B cell (primary cell): ENCODE measurements at regions not wholly inside any gene's neighbourhood (a gene's known extent, or its start where the extent isn't known, plus 50 kb on each side); places are given as distances from the start of the nearest gene placed in this dataset.
"Not testable (repeated sequence)": the region's sequence is repeated elsewhere in the genome, so short reads cannot be mapped to it uniquely, and the experiment has no call there.

Experiments
- ATAC-seq: fragments of 200-7000 bp; cut with Tn5 transposase; one replicate; pipeline ENCODE4 v1.10.0; 2021; ENCODE audit warnings: low read depth, mild to moderate bottlenecking, moderate number of reproducible peaks, moderate library complexity
- CTCF ChIA-PET: fragments of 350-600 bp; sonication (Branson Sonifier 250); formaldehyde crosslinking; loops from one replicate; lab custom pipeline; 2021; ENCODE audit warnings: antibody characterized with exemption, inconsistent platforms; lab: Charles Lee
- POLR2A ChIA-PET: fragments of 350-600 bp; sonication (Branson Sonifier 250); formaldehyde crosslinking; loops from one replicate; lab custom pipeline; 2021; ENCODE audit warnings: antibody characterized with exemption; lab: Charles Lee
- DNase-seq: peaks from one replicate; pipeline ENCODE4 v3.0.0; 2013
- H2AFZ ChIP-seq: 2 replicates; pipeline ENCODE4 v1.6.1; 2012; ENCODE audit warnings: mild to moderate bottlenecking, low read depth, low read length; ENCODE audit not compliant: insufficient read depth, poor library complexity, severe bottlenecking
- H3K27ac ChIP-seq, 2 donors: 1 replicate in 1 of 2; 2 replicates in 1 of 2; pipeline ENCODE4 v1.5.1; 2012 to 2013; ENCODE audit warnings: low read length in 2 of 2, mild to moderate bottlenecking in 2 of 2, moderate library complexity in 1 of 2
- H3K27me3 ChIP-seq, 4 experiments: fragments of 200-600 bp in 1 of 4; sonication (generic) in 1 of 4; replicated peaks in 1 of 4; 1 replicate in 2 of 4; 2 replicates in 2 of 4; pipeline versions ENCODE4 v1.6.1 to v1.7.0; 2013 to 2016; ENCODE audit warnings: low read length in 3 of 4, mild to moderate bottlenecking in 2 of 4, mixed read lengths in 1 of 4, moderate library complexity in 1 of 4; ENCODE audit not compliant: insufficient read depth in 4 of 4, control insufficient read depth in 3 of 4; ENCODE audit errors: control extremely low read depth in 1 of 4
- H3K36me3 ChIP-seq, 2 experiments: replicated peaks in 1 of 2; 1 replicate in 1 of 2; 2 replicates in 1 of 2; pipeline versions ENCODE4 v1.6.1 to v1.7.1; 2013; ENCODE audit warnings: low read length in 1 of 2; ENCODE audit not compliant: insufficient read depth in 2 of 2, control insufficient read depth in 1 of 2; ENCODE audit errors: control extremely low read depth in 1 of 2, extremely low read depth in 1 of 2
- H3K4me1 ChIP-seq, 2 donors: fragments of 200-600 bp in 1 of 2; sonication (generic) in 1 of 2; 1 replicate in 1 of 2; 2 replicates in 1 of 2; pipeline versions ENCODE4 v1.5.1 to v1.6.1; 2013 to 2017; ENCODE audit warnings: low read length in 2 of 2; ENCODE audit not compliant: control insufficient read depth in 2 of 2, insufficient read depth in 2 of 2
- H3K4me2 ChIP-seq: replicated peaks from 2 replicates; pipeline ENCODE3; 2012; ENCODE audit warnings: mild to moderate bottlenecking, low read depth, low read length; ENCODE audit not compliant: poor library complexity, severe bottlenecking
- H3K4me3 ChIP-seq, 5 experiments: fragments of 200-600 bp in 1 of 5; sonication (generic) in 1 of 5; 1 replicate in 3 of 5; 2 replicates in 2 of 5; pipeline versions ENCODE4 v1.5.1 to v1.7.0; 2011 to 2016; ENCODE audit warnings: low read length in 4 of 5, mild to moderate bottlenecking in 4 of 5, low read depth in 2 of 5, control low read depth in 1 of 5, moderate library complexity in 1 of 5; ENCODE audit not compliant: insufficient read depth in 1 of 5; ENCODE audit errors: control extremely low read depth in 1 of 5, extremely low read depth in 1 of 5
- H3K79me2 ChIP-seq: fragments of 200-600 bp; sonication (generic); one replicate; pipeline ENCODE4 v1.6.0; 2016; ENCODE audit warnings: low read length; ENCODE audit not compliant: control insufficient read depth, insufficient read depth
- H3K9ac ChIP-seq: fragments of 200-600 bp; sonication (generic); 2 replicates; pipeline ENCODE4 v1.6.1; 2017; ENCODE audit warnings: mild to moderate bottlenecking, low read length, moderate library complexity
- H3K9me3 ChIP-seq, 3 donors: one replicate each; pipeline versions ENCODE4 v1.6.1 to v1.7.1; 2013; ENCODE audit warnings: low read length in 2 of 3; ENCODE audit not compliant: control insufficient read depth in 2 of 3, insufficient read depth in 1 of 3; ENCODE audit errors: control extremely low read depth in 1 of 3
- H4K20me1 ChIP-seq: 2 replicates; pipeline ENCODE4 v1.6.0; 2012; ENCODE audit warnings: mild to moderate bottlenecking, low read length; ENCODE audit not compliant: insufficient read depth, control insufficient read depth, poor library complexity, severe bottlenecking
- H3K27ac Mint-ChIP-seq: one replicate; pipeline ENCODE4 v1.8.0; 2021; ENCODE audit warnings: mixed read lengths
- H3K27me3 Mint-ChIP-seq: one replicate; pipeline ENCODE4 v1.8.0; 2021; ENCODE audit warnings: mixed read lengths
- H3K4me1 Mint-ChIP-seq: one replicate; pipeline ENCODE4 v1.8.0; 2021; ENCODE audit warnings: mixed read lengths
- H3K4me3 Mint-ChIP-seq: one replicate; pipeline ENCODE4 v1.8.0; 2021; ENCODE audit warnings: mixed read lengths
- H3K9me3 Mint-ChIP-seq: one replicate; pipeline ENCODE4 v1.8.0; 2022; ENCODE audit warnings: mixed read lengths; ENCODE audit not compliant: insufficient read depth
- CTCF ChIP-seq: fragments of 200-600 bp; IDR thresholded peaks from one replicate; pipeline ENCODE4 v1.8.0; 2022; ENCODE audit warnings: antibody characterized with exemption, mild to moderate bottlenecking
- WGBS: methylation state at CpG from one replicate; pipeline ENCODE4 v1.1.5; 2013; ENCODE audit warnings: missing lambda C conversion rate; ENCODE audit not compliant: insufficient coverage; 5-methylcytosine and 5-hydroxymethylcytosine counted together
- intact Hi-C: fragments of 100-400 bp; cut with micrococcal nuclease; formaldehyde crosslinking; loops from one replicate; pipeline ENCODE4 v1.10.0; 2022

GRCh38 chr2:89106369-89107019, 415.0 kb downstream of the RPIA start:
- intact Hi-C loops, DNase-seq, H2AFZ ChIP-seq, H3K4me1 Mint-ChIP-seq, H3K9me3 ChIP-seq, H3K4me3 ChIP-seq, H3K27me3 ChIP-seq, H3K9ac ChIP-seq, H4K20me1 ChIP-seq, ATAC-seq, H3K4me3 Mint-ChIP-seq, H3K27ac ChIP-seq, POLR2A ChIA-PET, H3K79me2 ChIP-seq, H3K4me1 ChIP-seq, H3K27me3 Mint-ChIP-seq, H3K36me3 ChIP-seq, H3K4me2 ChIP-seq, CTCF ChIA-PET, H3K9me3 Mint-ChIP-seq, H3K27ac Mint-ChIP-seq: not testable (repeated sequence)
- no CpG with 5 or more reads among the region's 3 CpGs for WGBS

- intact Hi-C loops, H3K4me3 ChIP-seq: not testable (repeated sequence)
Measured at GRCh38 chr2:89112434-89112833, 421.0 kb downstream of the RPIA start.

GRCh38 chr2:89113286-89113685, 421.8 kb downstream of the RPIA start:
- H3K4me3 ChIP-seq, H2AFZ ChIP-seq, ATAC-seq, H4K20me1 ChIP-seq, H3K27me3 ChIP-seq, H3K9me3 Mint-ChIP-seq, H3K27me3 Mint-ChIP-seq, H3K9me3 ChIP-seq, H3K9ac ChIP-seq, DNase-seq, H3K79me2 ChIP-seq, H3K27ac ChIP-seq, H3K4me3 Mint-ChIP-seq, intact Hi-C loops, H3K36me3 ChIP-seq, H3K27ac Mint-ChIP-seq, CTCF ChIA-PET, H3K4me1 ChIP-seq, POLR2A ChIA-PET, H3K4me1 Mint-ChIP-seq, H3K4me2 ChIP-seq: not testable (repeated sequence)

More at GRCh38 chr2:89112434-89112833, 421.0 kb downstream of the RPIA start:
- H3K27me3 ChIP-seq, H3K9me3 ChIP-seq, H2AFZ ChIP-seq, H3K9ac ChIP-seq, H4K20me1 ChIP-seq, POLR2A ChIA-PET, H3K4me1 ChIP-seq, CTCF ChIA-PET, H3K79me2 ChIP-seq, H3K27me3 Mint-ChIP-seq, H3K4me3 Mint-ChIP-seq, H3K4me1 Mint-ChIP-seq, H3K4me2 ChIP-seq, H3K36me3 ChIP-seq, H3K9me3 Mint-ChIP-seq, ATAC-seq, H3K27ac ChIP-seq, H3K27ac Mint-ChIP-seq: not testable (repeated sequence)
- no CpG with 5 or more reads among the region's 1 CpG for WGBS
- TF ChIP-seq CTCF: peak; percentile 25
- DNase-seq: peak; percentile 8
